Activated CD4-positive, alpha-beta memory T cell treated with anti-CD3 and anti-CD28 coated beads for 36 hours (primary cell): ENCODE measurements at regions not wholly inside any gene's neighbourhood (a gene's known extent, or its start where the extent isn't known, plus 50 kb on each side); places are given as distances from the start of the nearest gene placed in this dataset.

Experiments used
- CTCF ChIA-PET: fragments of 350-600 bp; sonication (Branson Sonifier 250); formaldehyde crosslinking; loops from one replicate; lab custom pipeline; 2021; ENCODE audit warnings: antibody characterized with exemption, inconsistent platforms; lab: Charles Lee
- POLR2A ChIA-PET: fragments of 350-600 bp; sonication (Branson Sonifier 250); formaldehyde crosslinking; loops from one replicate; lab custom pipeline; 2021; ENCODE audit warnings: antibody characterized with exemption; lab: Charles Lee
- DNase-seq: peaks from one replicate; pipeline ENCODE4 v3.0.0-alpha.2; 2020
- H3K27ac Mint-ChIP-seq: one replicate; pipeline ENCODE4 v1.8.0; 2021; ENCODE audit warnings: mixed read lengths
- H3K27me3 Mint-ChIP-seq: one replicate; pipeline ENCODE4 v1.8.0; 2021; ENCODE audit warnings: mixed read lengths
- H3K36me3 Mint-ChIP-seq: one replicate; pipeline ENCODE4 v1.8.0; 2021; ENCODE audit warnings: mixed read lengths
- H3K4me1 Mint-ChIP-seq: one replicate; pipeline ENCODE4 v1.8.0; 2021; ENCODE audit warnings: low read depth, mixed read lengths
- H3K4me3 Mint-ChIP-seq: one replicate; pipeline ENCODE4 v1.8.0; 2021; ENCODE audit warnings: mild to moderate bottlenecking, mixed read lengths
- H3K9me3 Mint-ChIP-seq: one replicate; pipeline ENCODE4 v1.8.0; 2021; ENCODE audit warnings: mixed read lengths
- intact Hi-C: fragments of 100-400 bp; cut with micrococcal nuclease; formaldehyde crosslinking; loops from one replicate; pipeline ENCODE4 v1.15.1; 2023

GRCh38 chr2:175490360-175490791, 308.9 kb upstream of the ATP5MC3 start:
- Mint-ChIP-seq H3K4me1 (no peaks in the 10 kb centered on the region), H3K27me3 (no peaks in the 10 kb centered on the region), H3K4me3 (no peak overlapping the region), H3K36me3 (no peaks in the 10 kb centered on the region), H3K9me3 (no peaks in the 10 kb centered on the region), H3K27ac (no peak overlapping the region)
- CTCF ChIA-PET, result no interaction called here
- intact Hi-C loops, result no loop called here
- POLR2A ChIA-PET, result no interaction called here
- DNase-seq, result no peak

GRCh38 chr2:175478096-175478768, 296.7 kb upstream of the ATP5MC3 start:
- Mint-ChIP-seq H3K36me3 (no peaks in the 10 kb centered on the region), H3K9me3 (no peaks in the 10 kb centered on the region), H3K4me3 (no peak overlapping the region), H3K27me3 (no peaks in the 10 kb centered on the region), H3K4me1 (no peaks in the 10 kb centered on the region), H3K27ac (no peak overlapping the region)
- intact Hi-C loops, result no loop called here
- no peak for DNase-seq
- ChIA-PET POLR2A (no interaction called here), CTCF (no interaction called here)

GRCh38 chr2:175476948-175477347, 295.4 kb upstream of the ATP5MC3 start:
- H3K36me3 Mint-ChIP-seq, result no peaks in the 10 kb centered on the region
- intact Hi-C loops, result no loop called here
- H3K4me3 Mint-ChIP-seq, result no peak overlapping the region
- CTCF ChIA-PET, result no interaction called here
- H3K27me3 Mint-ChIP-seq, result no peaks in the 10 kb centered on the region
- POLR2A ChIA-PET, result no interaction called here
- H3K27ac Mint-ChIP-seq, result no peak overlapping the region
- H3K4me1 Mint-ChIP-seq, result no peaks in the 10 kb centered on the region
- no peaks in the 10 kb centered on the region for H3K9me3 Mint-ChIP-seq
- no peak for DNase-seq

- CTCF ChIA-PET, result no interaction called here
- intact Hi-C loops, result no loop called here
Observed at GRCh38 chr2:175476374-175476773, 294.9 kb upstream of the ATP5MC3 start.

GRCh38 chr2:175475130-175475529, 293.6 kb upstream of the ATP5MC3 start:
- Mint-ChIP-seq H3K36me3 (no peaks in the 10 kb centered on the region), H3K27ac (no peak overlapping the region), H3K27me3 (no peaks in the 10 kb centered on the region), H3K9me3 (no peaks in the 10 kb centered on the region), H3K4me1 (no peaks in the 10 kb centered on the region), H3K4me3 (no peak overlapping the region)
- no peak for DNase-seq
- CTCF ChIA-PET, result no interaction called here
- intact Hi-C loops, result no loop called here
- POLR2A ChIA-PET, result no interaction called here

More at GRCh38 chr2:175476374-175476773, 294.9 kb upstream of the ATP5MC3 start:
- POLR2A ChIA-PET, result no interaction called here
- Mint-ChIP-seq H3K36me3 (no peaks in the 10 kb centered on the region), H3K4me1 (no peaks in the 10 kb centered on the region), H3K9me3 (no peaks in the 10 kb centered on the region), H3K4me3 (no peak overlapping the region), H3K27ac (no peak overlapping the region), H3K27me3 (no peaks in the 10 kb centered on the region)
- DNase-seq, result no peak

- Mint-ChIP-seq H3K36me3 (no peaks in the 10 kb centered on the region), H3K4me1 (no peaks in the 10 kb centered on the region), H3K27ac (no peak overlapping the region), H3K27me3 (no peaks in the 10 kb centered on the region), H3K4me3 (no peak overlapping the region), H3K9me3 (no peaks in the 10 kb centered on the region)
- ChIA-PET POLR2A (no interaction called here), CTCF (no interaction called here)
- intact Hi-C loops, result no loop called here
- no peak for DNase-seq
Observed at GRCh38 chr2:175468431-175469098, 287.1 kb upstream of the ATP5MC3 start.

- no peak for DNase-seq
- CTCF ChIA-PET, result no interaction called here
- no peak overlapping the region for H3K27ac Mint-ChIP-seq
- no peaks in the 10 kb centered on the region for H3K27me3 Mint-ChIP-seq
- no peak overlapping the region for H3K4me3 Mint-ChIP-seq
- peaks cover 3% of the 10 kb centered on the region for H3K9me3 Mint-ChIP-seq
- intact Hi-C loops, result no loop called here
- POLR2A ChIA-PET, result no interaction called here
- no peaks in the 10 kb centered on the region for H3K36me3 Mint-ChIP-seq
- no peaks in the 10 kb centered on the region for H3K4me1 Mint-ChIP-seq
Observed at GRCh38 chr2:175465101-175465500, 283.6 kb upstream of the ATP5MC3 start.

GRCh38 chr2:175464311-175464670, 282.8 kb upstream of the ATP5MC3 start:
- intact Hi-C loops, result no loop called here
- H3K27me3 Mint-ChIP-seq, result no peaks in the 10 kb centered on the region
- peaks cover 8% of the 10 kb centered on the region for H3K9me3 Mint-ChIP-seq
- no peaks in the 10 kb centered on the region for H3K4me1 Mint-ChIP-seq
- H3K27ac Mint-ChIP-seq, result no peak overlapping the region
- ChIA-PET POLR2A (no interaction called here), CTCF (no interaction called here)
- no peaks in the 10 kb centered on the region for H3K36me3 Mint-ChIP-seq
- DNase-seq, result no peak
- H3K4me3 Mint-ChIP-seq, result no peak overlapping the region

- Mint-ChIP-seq H3K36me3 (no peaks in the 10 kb centered on the region), H3K27me3 (no peaks in the 10 kb centered on the region), H3K27ac (no peak overlapping the region), H3K4me1 (no peaks in the 10 kb centered on the region), H3K4me3 (no peak overlapping the region), H3K9me3 (peaks cover 8% of the 10 kb centered on the region)
- POLR2A ChIA-PET, result no interaction called here
- CTCF ChIA-PET, result no interaction called here
- intact Hi-C loops, result no loop called here
- no peak for DNase-seq
Observed at GRCh38 chr2:175463589-175464310, 282.2 kb upstream of the ATP5MC3 start.

- Mint-ChIP-seq H3K9me3 (peaks cover 8% of the 10 kb centered on the region), H3K4me3 (no peak overlapping the region), H3K27ac (no peak overlapping the region), H3K36me3 (no peaks in the 10 kb centered on the region), H3K27me3 (no peaks in the 10 kb centered on the region), H3K4me1 (no peaks in the 10 kb centered on the region)
- ChIA-PET CTCF (no interaction called here), POLR2A (no interaction called here)
- intact Hi-C loops, result no loop called here
- no peak for DNase-seq
Observed at GRCh38 chr2:175463169-175463568, 281.7 kb upstream of the ATP5MC3 start.

GRCh38 chr2:175462246-175462645, 280.7 kb upstream of the ATP5MC3 start:
- no peak overlapping the region for H3K27ac Mint-ChIP-seq
- intact Hi-C loops, result no loop called here
- no peaks in the 10 kb centered on the region for H3K36me3 Mint-ChIP-seq
- no peak for DNase-seq
- H3K9me3 Mint-ChIP-seq, result peaks cover 8% of the 10 kb centered on the region
- no peaks in the 10 kb centered on the region for H3K27me3 Mint-ChIP-seq
- ChIA-PET POLR2A (no interaction called here), CTCF (no interaction called here)
- no peak overlapping the region for H3K4me3 Mint-ChIP-seq
- no peaks in the 10 kb centered on the region for H3K4me1 Mint-ChIP-seq

GRCh38 chr2:175461839-175462238, 280.3 kb upstream of the ATP5MC3 start:
- no peaks in the 10 kb centered on the region for H3K36me3 Mint-ChIP-seq
- ChIA-PET CTCF (no interaction called here), POLR2A (no interaction called here)
- H3K4me3 Mint-ChIP-seq, result no peak overlapping the region
- no peaks in the 10 kb centered on the region for H3K4me1 Mint-ChIP-seq
- H3K27ac Mint-ChIP-seq, result no peak overlapping the region
- no peaks in the 10 kb centered on the region for H3K27me3 Mint-ChIP-seq
- DNase-seq, result no peak
- intact Hi-C loops, result no loop called here
- peaks cover 8% of the 10 kb centered on the region for H3K9me3 Mint-ChIP-seq
